ENCODE measurements at regions not wholly inside any gene's neighbourhood (a gene's known extent, or its start where the extent isn't known, plus 50 kb on each side); places are given as distances from the start of the nearest gene placed in this dataset.

DNA sequence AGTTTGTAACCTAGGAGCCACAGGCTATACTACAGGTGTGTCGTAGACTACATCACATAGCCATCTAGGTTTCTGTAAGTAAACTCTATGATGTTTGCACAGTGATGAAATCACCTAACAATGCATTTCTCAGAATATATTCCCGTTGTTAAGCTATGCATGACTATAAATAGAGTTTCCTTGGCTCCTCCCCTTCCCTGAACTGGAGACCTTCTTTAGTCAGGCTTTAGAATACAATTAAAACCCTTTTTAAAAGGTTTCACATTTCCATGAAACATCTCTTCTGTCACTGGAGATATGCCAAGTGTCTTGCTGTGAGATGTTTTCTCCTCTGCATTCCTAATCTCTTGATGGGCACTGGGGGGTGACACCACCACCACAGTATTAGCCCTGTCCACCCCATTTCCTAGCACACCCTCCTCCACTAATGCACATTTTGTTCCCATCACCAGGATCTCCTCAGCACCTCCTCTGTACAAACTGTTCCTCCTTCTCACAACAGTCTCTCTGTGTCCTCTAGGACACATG, 334.6 kb upstream of the CPEB2 start:
- H3K27ac ChIP-seq (ENCODE audit: low read depth, low read length), result no peak overlapping the region
- 20 to 68% (median 21%) methylated on average over 2 of the region's 2 CpGs for WGBS, 3 donors

DNA sequence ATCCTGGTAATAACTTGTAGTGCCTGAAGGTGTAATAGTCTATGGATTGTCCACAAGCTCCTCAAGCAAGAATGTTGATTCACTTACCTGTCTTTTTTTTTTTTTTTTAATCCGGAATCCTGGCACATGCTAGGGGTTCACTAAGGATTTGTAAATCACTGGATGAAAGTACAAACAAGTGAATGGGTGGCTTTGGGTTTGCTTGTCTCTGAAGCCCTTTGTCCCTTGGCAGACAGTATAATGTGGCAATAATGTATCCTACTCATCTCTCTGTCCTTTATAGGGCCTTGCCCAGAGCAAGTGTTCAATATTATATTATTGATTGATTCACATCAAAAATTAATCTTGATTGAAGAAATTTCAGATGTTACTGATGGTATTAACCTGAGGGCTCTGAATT, 334.0 kb upstream of the CPEB2 start:
- 75 to 90% (median 81%) methylated on average over 1 of the region's 1 CpG for WGBS, 3 donors
- no peak overlapping the region for H3K27ac ChIP-seq (ENCODE audit: low read depth, low read length)

DNA sequence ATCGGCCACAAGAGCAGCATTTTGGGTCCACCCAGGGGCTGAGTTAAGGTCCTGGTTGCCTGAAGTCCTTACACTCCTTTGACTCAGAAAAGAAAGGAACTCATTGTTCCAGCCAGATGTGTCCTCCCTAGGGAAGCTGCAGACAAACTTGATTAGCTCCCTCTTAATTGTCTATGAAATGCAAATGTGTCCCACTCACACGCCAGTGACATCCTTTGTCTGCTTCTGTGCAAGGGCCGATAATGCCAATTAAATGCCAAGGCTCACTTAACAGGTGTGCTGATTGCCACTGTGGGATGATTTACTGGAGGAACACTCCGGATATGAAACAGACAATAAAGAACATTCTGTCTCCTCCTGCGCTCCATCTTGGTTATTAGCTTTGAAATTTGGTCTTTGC, 332.9 kb upstream of the CPEB2 start:
- 62 to 81% (median 75%) methylated on average over 5 of the region's 5 CpGs for WGBS, 3 donors
- H3K27ac ChIP-seq (ENCODE audit: low read depth, low read length), result no peak overlapping the region

DNA sequence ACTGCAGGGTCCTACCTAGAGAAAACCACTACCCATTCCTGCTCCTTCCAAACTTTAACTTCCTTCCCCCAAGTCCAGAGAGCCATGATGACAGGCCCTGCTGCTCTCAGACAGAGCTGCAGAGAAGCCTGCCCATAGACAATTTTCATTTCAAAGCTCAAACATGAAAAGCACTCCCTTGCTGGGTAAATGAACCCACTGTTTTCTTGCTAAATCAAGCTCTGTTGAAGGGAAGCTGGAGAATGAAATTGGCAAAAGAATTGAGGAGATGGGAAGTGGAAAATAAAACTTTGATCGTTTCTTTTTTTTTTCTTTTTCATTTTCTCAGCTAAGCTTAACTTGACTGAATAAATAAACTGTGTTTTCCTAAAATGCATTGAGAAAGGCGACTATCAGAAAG, 331.1 kb upstream of the CPEB2 start:
- WGBS, 3 donors, result 57 to 72% (median 60%) methylated on average over 2 of the region's 2 CpGs
- H3K27ac ChIP-seq (ENCODE audit: low read depth, low read length), result no peak overlapping the region

DNA sequence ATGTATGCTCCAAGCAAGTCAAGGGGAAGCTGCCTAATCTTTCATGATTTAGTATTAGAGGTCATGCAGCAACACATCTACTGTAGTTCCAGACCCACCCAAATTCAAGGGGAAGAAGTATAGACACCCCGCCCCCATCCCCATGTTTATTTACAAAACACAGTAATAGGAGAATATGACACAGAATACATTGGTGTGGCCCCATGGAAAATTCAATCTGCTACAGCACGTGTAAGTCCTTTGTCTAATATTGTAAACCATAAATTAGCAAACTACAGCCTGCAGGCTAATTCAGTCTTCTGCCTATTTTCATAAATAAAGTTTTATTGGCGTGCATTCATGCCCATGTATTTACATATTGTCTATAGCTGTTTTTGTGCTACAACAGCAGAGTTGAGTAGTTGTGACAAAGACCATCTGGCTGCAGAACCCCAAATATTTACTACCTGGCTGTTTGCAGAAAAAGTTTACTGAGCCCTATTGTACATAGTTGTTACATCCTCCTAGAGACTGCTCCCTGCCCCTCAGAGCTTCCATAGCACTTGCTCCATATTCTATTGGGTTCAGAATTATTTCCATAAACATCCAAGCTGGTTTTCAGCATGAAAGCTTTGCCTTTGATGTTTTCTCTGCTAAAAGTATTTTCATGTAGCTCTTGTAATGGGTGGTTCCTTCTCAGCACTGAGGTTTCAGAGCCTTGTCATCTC, 326.8 kb upstream of the CPEB2 start:
- 81 to 85% (median 83%) methylated on average over 3 of the region's 3 CpGs for WGBS, 3 donors
- no peak overlapping the region for H3K27ac ChIP-seq (ENCODE audit: low read depth, low read length)

DNA sequence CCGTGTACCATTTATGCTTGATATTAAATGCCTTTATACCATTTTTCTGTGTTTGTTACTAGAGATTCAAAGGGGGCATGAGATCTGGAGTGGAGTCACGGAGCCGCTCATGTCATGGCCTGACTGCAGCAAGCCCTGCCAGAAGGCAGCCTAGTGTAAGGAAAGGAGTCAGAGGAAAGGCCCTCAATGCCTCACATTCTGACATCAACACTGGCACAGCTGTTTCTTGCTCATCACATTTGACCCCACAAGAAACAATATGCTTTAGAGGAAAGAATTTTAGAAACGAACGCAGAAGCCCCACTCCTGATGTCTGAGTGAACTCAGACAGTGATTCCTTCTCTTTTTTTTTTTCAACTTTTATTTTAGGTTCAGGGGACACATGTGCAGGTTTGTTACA, 322.4 kb upstream of the CPEB2 start:
- H3K27ac ChIP-seq (ENCODE audit: low read depth, low read length), result no peak overlapping the region
- 85 to 92% (median 90%) methylated on average over 5 of the region's 5 CpGs for WGBS, 3 donors

DNA sequence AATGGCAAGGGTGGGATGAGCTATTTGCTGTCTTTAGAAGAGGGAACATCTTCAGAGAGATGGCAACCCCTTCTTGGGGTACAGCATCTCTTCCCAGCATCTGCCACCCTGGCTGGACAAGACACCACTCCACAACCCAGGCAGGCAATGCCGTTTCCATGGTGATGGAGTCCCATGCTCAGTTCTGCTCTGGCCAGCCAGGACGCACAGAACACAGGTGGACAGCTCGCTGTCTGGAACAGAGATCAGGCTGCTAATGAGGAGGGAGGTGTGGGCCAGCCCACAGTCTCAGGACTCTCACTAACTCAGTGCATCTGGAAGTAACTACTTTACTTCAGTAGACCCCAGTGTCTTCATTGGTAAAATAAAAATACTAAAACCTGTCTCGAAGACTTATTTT, 321.0 kb upstream of the CPEB2 start:
- no peak overlapping the region for H3K27ac ChIP-seq (ENCODE audit: low read depth, low read length)
- WGBS, 3 donors, result 68 to 84% (median 80%) methylated on average over 4 of the region's 4 CpGs

DNA sequence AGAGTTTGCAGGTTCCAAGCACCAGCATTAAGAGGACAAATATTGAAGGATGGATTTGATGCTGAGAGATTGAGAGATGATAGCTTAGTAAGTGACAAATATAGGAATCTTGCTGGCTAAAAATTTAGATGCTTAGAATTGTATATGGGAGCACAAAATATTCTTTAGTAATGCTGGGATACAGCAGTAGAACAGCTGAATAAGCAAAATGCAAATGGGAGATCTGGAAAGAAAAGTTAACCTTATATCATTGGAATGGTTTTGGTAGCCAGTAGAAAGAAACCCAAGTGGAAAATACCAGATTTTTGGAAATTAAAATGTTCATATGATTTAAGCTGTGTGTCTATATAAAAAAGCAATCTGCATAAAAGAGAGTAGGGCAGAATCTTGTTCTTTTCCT, 308.6 kb upstream of the CPEB2 start:
- no peak overlapping the region for H3K27ac ChIP-seq (ENCODE audit: low read depth, low read length)

DNA sequence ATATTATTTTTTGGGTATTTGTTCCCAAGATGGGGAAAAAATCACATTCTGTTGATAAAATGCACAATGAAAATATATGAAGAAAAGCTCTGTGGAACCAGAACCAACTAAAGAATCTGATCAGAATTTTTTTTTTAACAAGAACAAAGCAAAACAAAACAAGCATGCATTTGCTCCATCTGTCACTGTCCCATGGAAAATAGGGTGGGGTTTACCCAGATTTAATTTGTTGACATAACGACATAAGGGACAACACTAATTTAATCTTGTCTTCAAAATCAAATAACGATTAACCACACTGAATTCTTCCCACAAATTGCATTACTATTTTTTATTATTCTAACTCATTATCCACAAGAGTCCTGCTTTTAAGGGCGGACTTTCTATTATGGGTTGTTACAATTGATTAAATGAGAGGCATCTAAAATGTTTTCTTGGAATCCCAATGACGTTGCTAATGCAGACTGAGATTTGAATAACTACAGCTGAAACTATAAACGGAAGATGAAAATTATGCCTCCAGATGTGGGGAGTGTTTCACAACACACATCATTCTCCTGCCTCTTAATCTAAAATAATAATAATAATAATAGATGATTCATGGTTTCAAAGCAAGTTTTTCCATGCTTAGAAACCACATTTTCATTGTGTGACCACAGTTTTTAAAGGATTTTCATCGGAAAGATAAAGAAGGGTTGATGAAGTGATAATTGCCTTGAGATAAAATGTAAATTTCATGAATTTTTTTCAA, 307.0 kb upstream of the CPEB2 start:
- 52 to 78% (median 77%) methylated on average over 6 of the region's 6 CpGs for WGBS, 3 donors
- H3K27ac ChIP-seq (ENCODE audit: low read depth, low read length), result no peak overlapping the region

DNA sequence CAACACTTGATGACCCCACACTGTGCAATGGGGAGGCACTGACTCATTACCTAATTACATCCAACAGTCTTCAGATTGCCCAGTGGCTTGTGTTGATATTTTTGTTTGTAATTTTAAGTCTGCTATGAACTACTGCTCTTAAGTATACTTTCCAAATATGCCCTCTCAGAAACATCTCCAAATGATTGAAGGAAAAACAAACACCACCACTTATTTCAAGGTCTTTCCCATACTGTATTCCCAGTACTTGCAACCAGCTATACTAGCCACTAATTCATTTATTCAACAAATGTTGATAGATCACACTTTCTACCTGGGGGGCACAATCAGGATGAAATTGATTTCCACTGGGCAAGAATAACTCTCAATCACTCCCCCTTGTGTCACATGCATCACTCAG, 302.2 kb upstream of the CPEB2 start:
- H3K27ac ChIP-seq (ENCODE audit: low read depth, low read length), result no peak overlapping the region

DNA sequence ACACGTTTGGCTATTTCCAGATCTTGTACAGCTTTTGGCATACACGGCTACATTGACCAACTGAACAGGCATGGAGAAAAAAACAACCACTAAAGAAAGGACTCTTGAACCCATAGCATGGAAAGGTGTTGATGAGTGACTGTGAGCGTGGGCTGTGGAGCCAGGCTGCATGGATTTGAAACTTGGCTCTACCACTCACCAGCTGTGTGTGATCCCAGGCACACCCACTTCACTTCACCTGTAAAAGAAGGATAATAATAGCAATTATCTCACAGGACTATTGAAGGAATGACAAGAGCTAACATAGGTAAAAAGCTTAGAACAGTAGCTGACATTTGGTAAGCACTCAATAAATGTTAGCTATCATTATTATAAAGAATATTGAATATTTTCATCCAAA, 301.7 kb upstream of the CPEB2 start:
- WGBS, 3 donors, result 44 to 84% (median 84%) methylated on average over 3 of the region's 3 CpGs
- H3K27ac ChIP-seq (ENCODE audit: low read depth, low read length), result no peak overlapping the region

DNA sequence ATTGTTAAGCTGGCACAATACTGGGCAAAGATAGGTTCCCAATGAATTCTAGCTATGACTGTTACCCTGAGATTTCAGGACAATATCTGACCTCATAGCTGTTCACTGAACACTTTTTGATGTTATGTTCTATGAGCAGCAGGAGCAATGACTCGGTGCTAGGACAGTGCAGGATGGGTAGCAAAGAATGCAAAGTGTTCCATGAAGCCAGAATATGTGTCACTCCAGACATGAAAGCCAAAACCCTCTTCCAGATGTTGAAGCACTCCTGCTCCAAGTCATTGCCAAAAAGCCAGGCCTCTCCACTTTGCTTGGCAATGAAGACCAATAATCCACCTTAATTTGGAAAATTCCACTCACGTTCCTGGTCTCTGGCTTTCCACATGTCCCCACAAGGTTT, 300.9 kb upstream of the CPEB2 start:
- WGBS, 3 donors, result 37 to 48% (median 38%) methylated on average over 2 of the region's 2 CpGs
- H3K27ac ChIP-seq (ENCODE audit: low read depth, low read length), result no peak overlapping the region

DNA sequence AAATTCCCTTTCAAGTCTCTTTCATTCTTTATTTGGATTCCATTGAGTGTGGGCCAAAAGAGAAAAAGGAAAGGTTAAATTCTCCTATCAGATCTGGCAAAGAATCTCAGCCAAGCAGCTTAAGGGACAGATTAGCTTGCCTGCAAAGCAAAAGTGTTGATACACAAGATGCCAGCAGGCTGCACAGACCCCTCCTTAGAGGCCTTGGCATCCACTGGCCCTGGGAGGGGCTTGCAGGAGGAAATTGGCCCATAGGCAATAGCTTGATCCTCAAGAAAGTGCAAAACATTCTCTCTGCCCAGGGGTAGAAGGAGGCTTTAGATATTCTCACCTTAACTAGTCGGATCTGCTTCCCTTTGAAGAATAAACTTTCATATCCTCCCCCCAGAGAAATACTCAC, 300.4 kb upstream of the CPEB2 start:
- H3K27ac ChIP-seq (ENCODE audit: low read depth, low read length), result no peak overlapping the region
- WGBS, 3 donors, result 21 to 82% (median 68%) methylated on average over 1 of the region's 1 CpG

DNA sequence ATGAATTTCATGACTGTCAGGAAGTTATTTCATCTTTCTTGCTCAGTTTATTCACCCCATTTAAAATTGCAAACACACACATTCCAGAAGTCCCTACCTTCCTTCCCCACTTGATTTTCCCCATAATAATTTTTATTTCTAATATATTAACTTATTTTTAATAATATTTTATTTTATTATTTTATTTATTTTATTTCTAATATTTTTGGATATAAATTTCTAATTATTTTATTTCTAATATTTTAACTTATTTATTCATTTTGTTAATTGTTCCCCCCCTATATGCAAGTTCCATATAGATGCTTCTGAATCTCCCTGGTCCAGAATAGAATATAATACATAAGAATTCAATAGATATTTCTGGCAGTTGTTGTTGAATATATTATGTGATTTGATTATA, 293.7 kb upstream of the CPEB2 start:
- H3K27ac ChIP-seq (ENCODE audit: low read depth, low read length), result no peak overlapping the region

DNA sequence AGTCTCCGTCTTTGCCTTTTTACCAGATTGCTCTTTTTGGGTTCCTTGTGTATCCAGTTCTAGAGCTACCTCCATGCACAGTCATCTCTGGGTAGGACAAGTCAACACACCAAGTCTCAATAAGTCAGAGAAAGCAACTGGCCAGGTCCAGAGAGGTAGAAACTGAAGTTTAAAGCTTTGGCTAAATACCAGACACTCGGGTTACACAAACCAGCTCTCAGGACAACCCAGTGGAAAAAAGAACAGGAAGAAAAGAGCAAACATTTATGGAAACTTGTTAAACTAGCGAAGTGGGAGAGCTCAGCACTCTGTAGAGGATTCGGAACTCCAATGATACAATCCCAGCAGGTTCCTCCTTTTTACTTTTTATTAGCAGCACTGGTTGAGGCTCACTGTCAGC, 291.0 kb upstream of the CPEB2 start:
- 53 to 81% (median 65%) methylated on average over 4 of the region's 4 CpGs for WGBS, 3 donors
- H3K27ac ChIP-seq (ENCODE audit: low read depth, low read length), result no peak overlapping the region

DNA sequence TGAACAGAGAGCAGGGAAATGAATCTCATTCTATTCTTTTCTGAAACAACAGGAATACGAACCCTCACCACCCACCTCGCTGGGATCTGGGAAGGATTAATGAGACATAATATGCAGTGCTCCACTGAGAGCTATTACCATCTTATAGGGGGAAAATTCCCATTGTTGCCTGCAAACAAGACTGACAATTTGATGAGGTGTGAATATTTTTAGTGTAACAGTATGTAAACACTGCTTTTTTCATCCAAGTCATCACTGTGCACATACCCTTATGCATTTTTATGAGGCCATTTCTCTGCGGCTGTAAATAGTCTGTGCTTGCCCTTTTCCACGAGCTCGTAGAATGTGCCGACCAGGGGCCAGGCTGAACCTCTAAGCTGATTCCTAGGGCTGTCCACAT, 285.6 kb upstream of the CPEB2 start:
- 76 to 89% (median 88%) methylated on average over 6 of the region's 6 CpGs for WGBS, 3 donors
- H3K27ac ChIP-seq (ENCODE audit: low read depth, low read length), result no peak overlapping the region

DNA sequence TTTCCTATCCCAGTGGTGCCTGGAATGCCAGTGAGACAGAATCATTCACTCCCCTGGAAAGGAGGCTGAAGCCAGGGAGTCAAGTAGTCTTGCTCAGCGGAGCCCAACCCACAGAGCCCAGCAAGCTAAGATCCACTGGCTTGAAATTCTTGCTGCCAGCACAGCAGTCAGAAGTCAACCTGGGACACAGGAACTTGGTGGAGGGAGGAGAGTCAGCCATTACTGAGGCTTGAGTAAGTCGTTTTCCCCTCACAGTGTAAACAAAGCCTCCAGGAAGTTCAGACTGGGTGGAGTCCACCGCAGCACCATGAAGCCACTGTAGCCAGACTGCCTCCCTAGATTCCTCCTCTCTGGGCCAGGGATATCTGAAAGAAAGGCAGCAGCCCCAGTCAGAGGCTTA, 283.2 kb upstream of the CPEB2 start:
- no peak overlapping the region for H3K27ac ChIP-seq (ENCODE audit: low read depth, low read length)
- WGBS, 3 donors, result 36 to 43% (median 42%) methylated on average over 3 of the region's 3 CpGs

DNA sequence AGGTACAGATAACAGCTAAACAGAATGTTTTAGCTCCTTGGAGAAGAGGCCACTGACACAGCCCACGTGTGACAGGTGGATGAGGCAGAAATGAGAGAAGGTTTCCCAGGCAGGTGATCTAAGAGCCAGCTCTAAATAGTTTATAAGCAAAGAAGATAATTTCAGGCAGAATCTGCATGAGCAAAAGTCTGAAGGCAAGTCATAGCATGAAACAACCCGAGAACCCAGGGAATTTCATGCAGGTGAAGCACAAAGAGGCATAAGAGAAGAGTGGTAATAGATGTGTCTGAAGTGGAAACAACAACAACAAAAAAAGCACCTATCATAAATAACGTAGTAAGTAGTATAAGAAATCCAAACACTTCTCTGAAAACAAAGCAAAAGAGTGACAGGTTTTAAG, 275.8 kb upstream of the CPEB2 start:
- H3K27ac ChIP-seq (ENCODE audit: low read depth, low read length), result no peak overlapping the region
- WGBS, 3 donors, result 72 to 82% (median 74%) methylated on average over 3 of the region's 3 CpGs

DNA sequence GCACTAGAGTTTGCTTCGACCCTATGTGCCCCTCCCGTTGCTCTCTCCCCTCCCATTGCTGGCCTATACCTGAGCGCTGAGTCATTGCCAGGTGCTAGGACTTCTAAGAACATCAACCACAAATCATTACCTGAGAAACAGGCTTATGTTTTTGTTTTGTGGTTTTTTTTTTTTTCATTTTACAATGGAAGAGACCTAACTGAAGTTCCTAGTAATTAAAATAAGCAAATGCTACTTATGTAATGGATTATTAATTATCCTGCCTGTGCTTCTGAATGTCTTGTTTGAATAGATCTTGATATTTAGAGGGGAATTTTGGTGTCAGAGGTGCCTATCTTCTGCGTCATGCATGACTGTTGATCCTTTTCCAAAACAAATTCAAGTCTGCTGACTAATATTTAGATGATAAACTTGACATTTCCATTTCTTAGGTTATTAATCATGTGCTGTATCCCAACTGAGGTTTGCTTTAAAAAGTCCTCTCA, 275.4 kb upstream of the CPEB2 start:
- H3K27ac ChIP-seq (ENCODE audit: low read depth, low read length), result no peak overlapping the region
- WGBS, 3 donors, result 38 to 79% (median 77%) methylated on average over 4 of the region's 4 CpGs

All from adipose tissue (tissue), 3 donors.